ENCODE measurements at regions not wholly inside any gene's neighbourhood (a gene's known extent, or its start where the extent isn't known, plus 50 kb on each side); places are given as distances from the start of the nearest gene placed in this dataset.

- DNase-seq (ENCODE audit: low spot score) = no peak
- no peak for TF ChIP-seq EZH2 (IDR thresholded peaks at IDR 0.05)
- no peak for TF ChIP-seq EZH2phosphoT487 (IDR thresholded peaks at IDR 0.05)
- TF ChIP-seq CTCF (IDR thresholded peaks at IDR 0.05) = no peak
These were observed 145.1 kb downstream of the MRM1 start for GRCh38 chr17:36746381-36747053.

GRCh38 chr17:36747861-36748260, 146.5 kb downstream of the MRM1 start:
- Histone ChIP-seq H3K4me2 (no peak overlapping the region), H3K4me1 (peaks cover 8% of the 10 kb centered on the region), H3K36me3 (no peaks in the 10 kb centered on the region), H3K4me3 (no peak overlapping the region), H3F3A (ENCODE audit: low read depth) (no peaks in the 10 kb centered on the region), H3K79me2 (ENCODE audit: low read depth) (no peaks in the 10 kb centered on the region), H4K20me1 (ENCODE audit: low read depth) (no peaks in the 10 kb centered on the region), H3K27me3 (no peaks in the 10 kb centered on the region), H3K9ac (no peak overlapping the region), H3K9me3 (ENCODE audit: low read depth) (no peaks in the 10 kb centered on the region), H2AFZ (replicated peaks) (no peak overlapping the region), H3K27ac (no peak overlapping the region)
- Mint-ChIP-seq H3K4me1 (peaks cover 2% of the 10 kb centered on the region), H3K4me3 (no peak overlapping the region), H3K9me3 (no peaks in the 10 kb centered on the region), H3K36me3 (no peaks in the 10 kb centered on the region), H3K27me3 (ENCODE audit: insufficient read depth, low read depth) (peaks cover 9% of the 10 kb centered on the region), H3K27ac (no peak overlapping the region)
- TF ChIP-seq CTCF (IDR thresholded peaks at IDR 0.05) = no peak
- TF ChIP-seq EZH2 (IDR thresholded peaks at IDR 0.05) = no peak
- no peak for TF ChIP-seq EZH2phosphoT487 (IDR thresholded peaks at IDR 0.05)
- no peak for DNase-seq (ENCODE audit: low spot score)

More at GRCh38 chr17:36746381-36747053, 145.1 kb downstream of the MRM1 start:
- Histone ChIP-seq H3K27me3 (no peaks in the 10 kb centered on the region), H3K9ac (no peak overlapping the region), H3K4me3 (no peak overlapping the region), H3K36me3 (no peaks in the 10 kb centered on the region), H3K4me2 (no peak overlapping the region), H2AFZ (replicated peaks) (no peak overlapping the region), H3K27ac (no peak overlapping the region), H3K79me2 (ENCODE audit: low read depth) (no peaks in the 10 kb centered on the region), H4K20me1 (ENCODE audit: low read depth) (no peaks in the 10 kb centered on the region), H3K9me3 (ENCODE audit: low read depth) (no peaks in the 10 kb centered on the region), H3K4me1 (peaks cover 17% of the 10 kb centered on the region), H3F3A (ENCODE audit: low read depth) (no peaks in the 10 kb centered on the region)
- Mint-ChIP-seq H3K27ac (peak overlapping the region; percentile 74), H3K36me3 (no peaks in the 10 kb centered on the region), H3K4me1 (peaks cover 16% of the 10 kb centered on the region), H3K4me3 (no peak overlapping the region), H3K27me3 (ENCODE audit: insufficient read depth, low read depth) (peaks cover 9% of the 10 kb centered on the region), H3K9me3 (no peaks in the 10 kb centered on the region)

GRCh38 chr17:36748272-36748671, 146.9 kb downstream of the MRM1 start:
- DNase-seq (ENCODE audit: low spot score) = no peak
- H3K36me3 Mint-ChIP-seq = no peaks in the 10 kb centered on the region
- Histone ChIP-seq H3K27me3 (no peaks in the 10 kb centered on the region), H3K9ac (no peak overlapping the region), H3K4me2 (no peak overlapping the region), H4K20me1 (ENCODE audit: low read depth) (no peaks in the 10 kb centered on the region), H3K36me3 (no peaks in the 10 kb centered on the region), H3F3A (ENCODE audit: low read depth) (no peaks in the 10 kb centered on the region), H3K4me1 (peaks cover 7% of the 10 kb centered on the region), H3K9me3 (ENCODE audit: low read depth) (no peaks in the 10 kb centered on the region), H3K79me2 (ENCODE audit: low read depth) (no peaks in the 10 kb centered on the region), H3K27ac (no peak overlapping the region), H2AFZ (replicated peaks) (no peak overlapping the region), H3K4me3 (no peak overlapping the region)
- H3K27ac Mint-ChIP-seq = no peak overlapping the region
- no peak overlapping the region for H3K4me3 Mint-ChIP-seq
- H3K9me3 Mint-ChIP-seq = no peaks in the 10 kb centered on the region
- H3K4me1 Mint-ChIP-seq = no peaks in the 10 kb centered on the region
- TF ChIP-seq EZH2 (IDR thresholded peaks at IDR 0.05) = no peak
- TF ChIP-seq EZH2phosphoT487 (IDR thresholded peaks at IDR 0.05) = no peak
- TF ChIP-seq CTCF (IDR thresholded peaks at IDR 0.05) = no peak
- peaks cover 9% of the 10 kb centered on the region for H3K27me3 Mint-ChIP-seq (ENCODE audit: insufficient read depth, low read depth)

Data from neural progenitor cell (in vitro differentiated cells).